ENCODE measurements at regions not wholly inside any gene's neighbourhood (a gene's known extent, or its start where the extent isn't known, plus 50 kb on each side); places are given as distances from the start of the nearest gene placed in this dataset.

DNA sequence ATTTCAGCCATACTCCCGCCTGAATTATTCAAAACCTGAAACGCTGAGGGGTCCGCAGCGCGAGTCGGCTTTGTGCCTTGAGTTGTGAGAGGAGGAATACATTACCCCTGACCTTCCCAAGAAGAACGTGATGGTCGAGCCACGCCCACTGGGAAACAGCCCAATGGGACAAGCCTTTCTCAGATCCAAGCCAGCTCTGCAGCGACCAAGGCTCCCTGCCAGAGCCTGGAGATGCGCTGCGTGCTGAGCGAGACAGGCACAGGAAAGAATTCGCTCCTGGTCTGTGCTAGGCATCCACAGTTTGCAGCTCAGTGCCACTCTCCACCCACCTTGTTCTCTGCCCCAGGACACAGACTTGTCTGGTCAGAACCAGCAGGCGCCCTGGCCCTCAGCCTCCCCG, 74.1 kb upstream of the GLI2 start:
- 19 to 26% methylated on average over 10 to 11 of the region's 16 CpGs for WGBS, 2 donors
- Histone ChIP-seq H3K4me3 (peak overlapping the region in 1 of 4 donors; percentile 8), H3K27me3 (peaks cover 0 to 35% (median 0%) of the 10 kb centered on the region in 4 donors), H3K4me1 (peaks cover 5 to 15% (median 7%) of the 10 kb centered on the region in 3 donors), H3K27ac (no peak overlapping the region), H3K9me3 (peaks cover 0 to 6% (median 6%) of the 10 kb centered on the region in 3 donors), H3K36me3 (no peaks in the 10 kb centered on the region)
- no peak for DNase-seq
- intact Hi-C loops (cut with DNase I), result no loop called here
- TF ChIP-seq, protein P1, sequence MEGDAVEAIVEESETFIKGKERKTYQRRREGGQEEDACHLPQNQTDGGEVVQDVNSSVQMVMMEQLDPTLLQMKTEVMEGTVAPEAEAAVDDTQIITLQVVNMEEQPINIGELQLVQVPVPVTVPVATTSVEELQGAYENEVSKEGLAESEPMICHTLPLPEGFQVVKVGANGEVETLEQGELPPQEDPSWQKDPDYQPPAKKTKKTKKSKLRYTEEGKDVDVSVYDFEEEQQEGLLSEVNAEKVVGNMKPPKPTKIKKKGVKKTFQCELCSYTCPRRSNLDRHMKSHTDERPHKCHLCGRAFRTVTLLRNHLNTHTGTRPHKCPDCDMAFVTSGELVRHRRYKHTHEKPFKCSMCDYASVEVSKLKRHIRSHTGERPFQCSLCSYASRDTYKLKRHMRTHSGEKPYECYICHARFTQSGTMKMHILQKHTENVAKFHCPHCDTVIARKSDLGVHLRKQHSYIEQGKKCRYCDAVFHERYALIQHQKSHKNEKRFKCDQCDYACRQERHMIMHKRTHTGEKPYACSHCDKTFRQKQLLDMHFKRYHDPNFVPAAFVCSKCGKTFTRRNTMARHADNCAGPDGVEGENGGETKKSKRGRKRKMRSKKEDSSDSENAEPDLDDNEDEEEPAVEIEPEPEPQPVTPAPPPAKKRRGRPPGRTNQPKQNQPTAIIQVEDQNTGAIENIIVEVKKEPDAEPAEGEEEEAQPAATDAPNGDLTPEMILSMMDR (IDR thresholded peaks at IDR 0.05), result no peak
- TF ChIP-seq POLR2A (IDR thresholded peaks at IDR 0.05), result no peak

DNA sequence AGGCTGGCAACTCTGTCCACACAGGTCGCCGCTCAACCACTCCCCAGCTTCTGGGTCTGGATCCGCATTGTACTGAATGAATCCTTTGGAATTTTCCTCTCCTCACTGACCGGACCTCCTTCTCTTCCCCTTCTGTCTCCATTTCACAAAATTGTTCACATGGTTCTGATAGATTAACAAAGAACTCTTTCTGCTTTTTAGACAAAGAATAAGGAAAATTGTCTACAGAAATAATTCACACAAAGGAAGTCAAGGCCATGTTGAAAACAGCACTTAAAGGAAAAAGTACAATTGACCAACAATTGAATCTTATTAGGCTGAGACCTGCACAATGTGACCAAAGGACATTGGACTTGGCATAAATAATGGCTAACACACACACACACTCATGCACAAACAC, 73.6 kb upstream of the GLI2 start:
- 82 to 86% methylated on average over 4 of the region's 4 CpGs for WGBS, 2 donors
- Histone ChIP-seq H3K4me1 (peaks cover 5 to 15% (median 7%) of the 10 kb centered on the region in 3 donors), H3K27me3 (peaks cover 0 to 31% (median 0%) of the 10 kb centered on the region in 4 donors), H3K36me3 (no peaks in the 10 kb centered on the region), H3K27ac (no peak overlapping the region), H3K9me3 (peaks cover 0 to 9% (median 6%) of the 10 kb centered on the region in 3 donors), H3K4me3 (no peak overlapping the region)
- intact Hi-C loops (cut with DNase I), result no loop called here
- TF ChIP-seq POLR2A (IDR thresholded peaks at IDR 0.05), result no peak
- TF ChIP-seq, protein P1 (IDR thresholded peaks at IDR 0.05), result no peak
- DNase-seq, result no peak

DNA sequence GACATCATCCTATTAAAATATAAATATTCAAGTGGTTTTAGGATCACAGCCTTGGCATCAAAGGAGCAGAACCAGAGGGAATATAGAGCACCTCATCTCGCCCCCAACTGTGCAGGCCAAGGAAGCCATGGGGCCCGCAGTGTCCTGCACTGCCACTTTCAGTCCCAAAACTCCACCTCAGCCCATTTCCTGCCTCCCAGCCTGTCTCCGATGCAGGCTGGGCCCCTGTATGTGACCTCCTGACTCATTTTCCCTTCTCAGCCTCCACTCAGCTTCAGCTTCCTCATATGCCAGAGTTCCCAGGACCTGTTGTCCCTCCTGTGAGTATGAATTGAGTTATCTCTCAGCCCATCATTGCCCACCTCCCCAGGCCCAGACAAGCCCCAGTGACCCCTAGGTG, 72.9 kb upstream of the GLI2 start:
- WGBS, 2 donors, result 92 to 93% methylated on average over 3 of the region's 3 CpGs

DNA sequence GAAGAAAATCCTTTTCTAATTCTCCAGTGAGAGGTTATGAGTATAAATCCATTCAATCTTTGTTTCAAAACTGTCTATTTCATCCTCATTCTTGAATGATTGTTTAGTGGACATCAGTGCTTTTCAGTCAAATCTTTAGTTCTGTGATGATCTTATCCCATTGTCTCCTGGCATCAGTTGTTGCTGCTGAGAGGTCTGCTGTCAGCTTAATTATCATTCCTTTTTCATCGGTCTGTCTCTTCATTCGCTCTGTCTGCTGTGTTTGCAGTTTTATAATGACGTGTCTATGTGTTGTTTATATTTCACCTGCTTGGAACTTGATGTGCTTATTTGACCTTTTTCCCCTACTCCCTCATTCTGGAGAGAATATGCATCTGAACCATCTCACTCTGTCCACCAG, 69.2 kb upstream of the GLI2 start:
- no peak for TF ChIP-seq POLR2A (IDR thresholded peaks at IDR 0.05)
- TF ChIP-seq, protein P1 (IDR thresholded peaks at IDR 0.05), result no peak
- DNase-seq, result no peak
- Histone ChIP-seq H3K36me3 (no peaks in the 10 kb centered on the region), H3K27ac (no peak overlapping the region), H3K4me3 (no peak overlapping the region), H3K9me3 (peaks cover 0 to 18% (median 6%) of the 10 kb centered on the region in 3 donors), H3K27me3 (peaks cover 0 to 45% (median 0%) of the 10 kb centered on the region in 4 donors), H3K4me1 (peaks cover 0 to 22% (median 3%) of the 10 kb centered on the region in 3 donors)
- intact Hi-C loops (cut with DNase I), result no loop called here
- WGBS, 2 donors, result 50 to 67% methylated on average over 3 of the region's 3 CpGs

More for the DNA sequence above, 72.9 kb upstream of the GLI2 start:
- peaks cover 0 to 31% (median 0%) of the 10 kb centered on the region in 4 donors for H3K27me3 ChIP-seq
- no peak overlapping the region for H3K27ac ChIP-seq
- TF ChIP-seq, protein P1 (IDR thresholded peaks at IDR 0.05), result no peak
- TF ChIP-seq POLR2A (IDR thresholded peaks at IDR 0.05), result no peak
- no peak for DNase-seq
- H3K36me3 ChIP-seq, result no peaks in the 10 kb centered on the region
- intact Hi-C loops (cut with DNase I), result no loop called here
- H3K4me1 ChIP-seq, result peaks cover 5 to 15% (median 7%) of the 10 kb centered on the region in 3 donors
- peaks cover 0 to 16% (median 6%) of the 10 kb centered on the region in 3 donors for H3K9me3 ChIP-seq
- H3K4me3 ChIP-seq, result no peak overlapping the region

DNA sequence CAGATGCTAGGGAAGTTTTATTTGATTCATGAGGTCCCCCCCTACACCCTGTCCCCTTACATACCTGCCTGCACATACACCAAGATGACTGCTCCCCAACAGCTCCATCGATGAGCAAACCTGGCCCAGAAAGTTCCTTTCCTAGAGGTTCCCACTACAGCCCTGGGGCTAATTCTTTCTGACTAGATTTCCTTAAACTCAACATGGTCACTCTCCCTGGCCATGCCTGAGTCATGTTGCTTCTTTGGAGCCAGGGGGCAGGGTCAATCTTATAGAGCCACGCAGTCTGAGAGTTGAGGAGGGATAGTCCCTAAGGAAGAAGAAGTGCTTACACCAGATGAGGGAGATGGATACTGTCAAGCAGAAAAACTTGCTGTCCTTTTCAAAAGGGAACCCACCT, 67.7 kb upstream of the GLI2 start:
- DNase-seq, result no peak
- no peak overlapping the region for H3K4me3 ChIP-seq
- peaks cover 0 to 17% (median 3%) of the 10 kb centered on the region in 3 donors for H3K4me1 ChIP-seq
- TF ChIP-seq, protein P1 (IDR thresholded peaks at IDR 0.05), result no peak
- TF ChIP-seq POLR2A (IDR thresholded peaks at IDR 0.05), result no peak
- H3K27me3 ChIP-seq, result peaks cover 0 to 51% (median 0%) of the 10 kb centered on the region in 4 donors
- intact Hi-C loops (cut with DNase I), result no loop called here
- 88 to 90% methylated on average over 2 of the region's 2 CpGs for WGBS, 2 donors
- H3K27ac ChIP-seq, result no peak overlapping the region
- no peaks in the 10 kb centered on the region for H3K36me3 ChIP-seq
- peaks cover 0 to 18% (median 6%) of the 10 kb centered on the region in 3 donors for H3K9me3 ChIP-seq

All from esophagus squamous epithelium (tissue), 5 donors.